Uterus (tissue), 2 donors: ENCODE measurements at regions not wholly inside any gene's neighbourhood (a gene's known extent, or its start where the extent isn't known, plus 50 kb on each side); places are given as distances from the start of the nearest gene placed in this dataset.

Experiments
- CTCF ChIP-seq, 4 experiments: fragments of 200-600 bp in 2 of 4; fragments of 450-650 bp in 2 of 4; sonication (generic) in 2 of 4; IDR thresholded peaks; one replicate each; pipeline ENCODE4 v1.5.1; 2016 to 2019; ENCODE audit warnings: antibody characterized with exemption in 4 of 4, mild to moderate bottlenecking in 2 of 4, moderate library complexity in 1 of 4
- POLR2A ChIP-seq, 2 donors: fragments of 450-650 bp; IDR thresholded peaks; one replicate each; pipeline ENCODE4 v1.6.1; 2016; ENCODE audit warnings: antibody characterized with exemption in 2 of 2, mild to moderate bottlenecking in 1 of 2, moderate library complexity in 1 of 2

DNA sequence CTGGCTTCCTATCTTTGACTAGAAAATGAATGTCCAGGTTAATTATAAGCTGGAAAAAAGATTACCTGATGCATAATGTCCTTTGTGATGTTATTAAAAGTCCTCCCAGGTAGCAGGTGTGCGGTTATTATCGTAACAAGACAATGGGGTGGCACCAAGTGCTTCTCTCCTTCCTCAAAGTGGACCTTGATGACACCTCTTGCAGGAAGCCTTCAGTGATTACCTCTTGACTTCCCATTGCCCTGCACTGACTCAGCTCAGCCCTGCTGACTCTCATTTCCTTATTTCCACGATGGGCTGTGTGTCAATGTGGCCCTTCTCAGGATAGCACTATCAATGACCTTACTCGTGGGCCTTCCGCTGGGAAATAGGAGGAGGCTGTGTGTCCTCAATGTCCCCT lies 477.4 kb upstream of the CCL2 start:
- TF ChIP-seq CTCF (IDR thresholded peaks at IDR 0.05), result no peak
- no peak for TF ChIP-seq POLR2A (IDR thresholded peaks at IDR 0.05)
